Stimulated activated naive B cell treated with anti-CD40 and anti-IgM and Interleukin-4, amounts not matched to agents 10 μg/mL and 1 μg/mL and 100 μg/mL, for 72 hours (primary cell): ENCODE measurements at regions not wholly inside any gene's neighbourhood (a gene's known extent, or its start where the extent isn't known, plus 50 kb on each side); places are given as distances from the start of the nearest gene placed in this dataset.
A peak's percentile ranks its signal among the peaks of the same experiment; 100 is the strongest.

ENCODE experiments used
- ATAC-seq, 2 donors: fragments of 150-1000 bp; cut with Tn5 transposase; replicated peaks; 2 replicates each; pipeline ENCODE4 v1.10.0; 2021; ENCODE audit warnings: moderate library complexity in 1 of 2
- DNase-seq: peaks from one replicate; pipeline ENCODE4 v3.0.0; 2021
- H3K27ac Mint-ChIP-seq: one replicate; pipeline ENCODE4 v1.8.0; 2022; ENCODE audit warnings: mild to moderate bottlenecking, mixed read lengths
- H3K27me3 Mint-ChIP-seq, 2 donors: one replicate each; pipeline ENCODE4 v1.8.0; 2022; ENCODE audit warnings: mixed read lengths in 2 of 2
- H3K36me3 Mint-ChIP-seq, 2 donors: one replicate each; pipeline ENCODE4 v1.8.0; 2022; ENCODE audit warnings: mixed read lengths in 2 of 2, mild to moderate bottlenecking in 1 of 2
- H3K4me1 Mint-ChIP-seq, 2 donors: one replicate each; pipeline ENCODE4 v1.8.0; 2022; ENCODE audit warnings: mixed read lengths in 2 of 2, mild to moderate bottlenecking in 1 of 2
- H3K4me3 Mint-ChIP-seq, 2 donors: one replicate each; pipeline ENCODE4 v1.8.0; 2022; ENCODE audit warnings: mild to moderate bottlenecking in 2 of 2, mixed read lengths in 2 of 2, moderate library complexity in 1 of 2
- H3K9me3 Mint-ChIP-seq, 2 donors: one replicate each; pipeline ENCODE4 v1.8.0; 2022; ENCODE audit warnings: mixed read lengths in 2 of 2, mild to moderate bottlenecking in 1 of 2

- no peak overlapping the region for H3K4me3 Mint-ChIP-seq
- H3K4me1 Mint-ChIP-seq: no peaks in the 10 kb centered on the region
- no peak for ATAC-seq
- H3K27me3 Mint-ChIP-seq: no peaks in the 10 kb centered on the region
- H3K27ac Mint-ChIP-seq: no peak overlapping the region
- H3K9me3 Mint-ChIP-seq: no peaks in the 10 kb centered on the region
- no peaks in the 10 kb centered on the region for H3K36me3 Mint-ChIP-seq
- DNase-seq: no peak
These were observed 1251.0 kb downstream of the PCDH17 start for GRCh38 chr13:58882516-58882915.

- no peak overlapping the region for H3K27ac Mint-ChIP-seq
These were observed 1251.9 kb downstream of the PCDH17 start for GRCh38 chr13:58883405-58883804.

GRCh38 chr13:58884353-58885209 is 1253.0 kb downstream of the PCDH17 start:
- Mint-ChIP-seq H3K36me3 (no peaks in the 10 kb centered on the region), H3K9me3 (no peaks in the 10 kb centered on the region), H3K27me3 (no peaks in the 10 kb centered on the region), H3K4me3 (no peak overlapping the region), H3K4me1 (no peaks in the 10 kb centered on the region), H3K27ac (no peak overlapping the region)
- ATAC-seq: no peak
- DNase-seq: no peak

More at GRCh38 chr13:58883405-58883804, 1251.9 kb downstream of the PCDH17 start:
- DNase-seq (no peak), ATAC-seq (no peak)
- H3K4me3 Mint-ChIP-seq: no peak overlapping the region
- H3K4me1 Mint-ChIP-seq: no peaks in the 10 kb centered on the region
- no peaks in the 10 kb centered on the region for H3K36me3 Mint-ChIP-seq
- H3K27me3 Mint-ChIP-seq: no peaks in the 10 kb centered on the region
- no peaks in the 10 kb centered on the region for H3K9me3 Mint-ChIP-seq

GRCh38 chr13:58889474-58889873 is 1257.9 kb downstream of the PCDH17 start:
- no peak overlapping the region for H3K4me3 Mint-ChIP-seq
- no peaks in the 10 kb centered on the region for H3K27me3 Mint-ChIP-seq
- H3K27ac Mint-ChIP-seq: no peak overlapping the region
- H3K4me1 Mint-ChIP-seq: no peaks in the 10 kb centered on the region
- ATAC-seq (no peak), DNase-seq (no peak)
- H3K9me3 Mint-ChIP-seq: peaks cover 0 to 2% of the 10 kb centered on the region in 2 donors
- H3K36me3 Mint-ChIP-seq: no peaks in the 10 kb centered on the region

GRCh38 chr13:58893396-58893795 is 1261.9 kb downstream of the PCDH17 start:
- DNase-seq: no peak
- H3K27me3 Mint-ChIP-seq: no peaks in the 10 kb centered on the region
- no peaks in the 10 kb centered on the region for H3K36me3 Mint-ChIP-seq
- H3K9me3 Mint-ChIP-seq: peaks cover 0 to 2% of the 10 kb centered on the region in 2 donors
- ATAC-seq: no peak
- H3K4me3 Mint-ChIP-seq: no peak overlapping the region
- no peaks in the 10 kb centered on the region for H3K4me1 Mint-ChIP-seq
- no peak overlapping the region for H3K27ac Mint-ChIP-seq

GRCh38 chr13:58906329-58907007 is 1257.3 kb downstream of the DIAPH3 start:
- Mint-ChIP-seq H3K27me3 (peaks cover 0 to 5% of the 10 kb centered on the region in 2 donors), H3K9me3 (peaks cover 0 to 3% of the 10 kb centered on the region in 2 donors), H3K27ac (no peak overlapping the region), H3K4me3 (no peak overlapping the region), H3K4me1 (no peaks in the 10 kb centered on the region), H3K36me3 (no peaks in the 10 kb centered on the region)
- DNase-seq: no peak
- ATAC-seq: peak in 1 of 2 donors; percentile 19

- H3K4me3 Mint-ChIP-seq: no peak overlapping the region
- ATAC-seq (no peak), DNase-seq (no peak)
- H3K4me1 Mint-ChIP-seq: no peaks in the 10 kb centered on the region
- no peak overlapping the region for H3K27ac Mint-ChIP-seq
- H3K27me3 Mint-ChIP-seq: peaks cover 0 to 5% of the 10 kb centered on the region in 2 donors
- peaks cover 0 to 3% of the 10 kb centered on the region in 2 donors for H3K9me3 Mint-ChIP-seq
- no peaks in the 10 kb centered on the region for H3K36me3 Mint-ChIP-seq
These were observed 1256.4 kb downstream of the DIAPH3 start for GRCh38 chr13:58907347-58907746.

GRCh38 chr13:58908019-58908679 is 1255.6 kb downstream of the DIAPH3 start:
- H3K9me3 Mint-ChIP-seq: peaks cover 0 to 2% of the 10 kb centered on the region in 2 donors
- H3K4me1 Mint-ChIP-seq: no peaks in the 10 kb centered on the region
- ATAC-seq (no peak), DNase-seq (no peak)
- H3K27me3 Mint-ChIP-seq: peaks cover 0 to 5% of the 10 kb centered on the region in 2 donors
- no peaks in the 10 kb centered on the region for H3K36me3 Mint-ChIP-seq
- no peak overlapping the region for H3K27ac Mint-ChIP-seq
- H3K4me3 Mint-ChIP-seq: no peak overlapping the region

GRCh38 chr13:58919551-58919950 is 1244.2 kb downstream of the DIAPH3 start:
- Mint-ChIP-seq H3K4me1 (no peaks in the 10 kb centered on the region), H3K27me3 (no peaks in the 10 kb centered on the region), H3K27ac (no peak overlapping the region), H3K4me3 (no peak overlapping the region), H3K9me3 (no peaks in the 10 kb centered on the region), H3K36me3 (no peaks in the 10 kb centered on the region)
- ATAC-seq (no peak), DNase-seq (no peak)

- no peaks in the 10 kb centered on the region for H3K27me3 Mint-ChIP-seq
- no peak overlapping the region for H3K27ac Mint-ChIP-seq
- DNase-seq: no peak
- H3K9me3 Mint-ChIP-seq: no peaks in the 10 kb centered on the region
- no peak overlapping the region for H3K4me3 Mint-ChIP-seq
- ATAC-seq: no peak
- no peaks in the 10 kb centered on the region for H3K36me3 Mint-ChIP-seq
- no peaks in the 10 kb centered on the region for H3K4me1 Mint-ChIP-seq
These were observed 1242.6 kb downstream of the DIAPH3 start for GRCh38 chr13:58921129-58921528.

GRCh38 chr13:58926858-58927257 is 1236.9 kb downstream of the DIAPH3 start:
- Mint-ChIP-seq H3K36me3 (no peaks in the 10 kb centered on the region), H3K27me3 (no peaks in the 10 kb centered on the region), H3K27ac (no peak overlapping the region), H3K4me1 (no peaks in the 10 kb centered on the region), H3K4me3 (no peak overlapping the region), H3K9me3 (peaks cover 0 to 3% of the 10 kb centered on the region in 2 donors)
- DNase-seq (no peak), ATAC-seq (no peak)

GRCh38 chr13:58933475-58933874 is 1230.3 kb downstream of the DIAPH3 start:
- Mint-ChIP-seq H3K36me3 (no peaks in the 10 kb centered on the region), H3K4me1 (no peaks in the 10 kb centered on the region), H3K4me3 (no peak overlapping the region), H3K9me3 (no peaks in the 10 kb centered on the region), H3K27me3 (no peaks in the 10 kb centered on the region), H3K27ac (no peak overlapping the region)
- ATAC-seq (no peak), DNase-seq (no peak)

GRCh38 chr13:58935689-58936088 is 1228.0 kb downstream of the DIAPH3 start:
- H3K4me1 Mint-ChIP-seq: no peaks in the 10 kb centered on the region
- H3K4me3 Mint-ChIP-seq: no peak overlapping the region
- no peaks in the 10 kb centered on the region for H3K27me3 Mint-ChIP-seq
- H3K27ac Mint-ChIP-seq: no peak overlapping the region
- H3K36me3 Mint-ChIP-seq: no peaks in the 10 kb centered on the region
- DNase-seq (no peak), ATAC-seq (no peak)
- no peaks in the 10 kb centered on the region for H3K9me3 Mint-ChIP-seq

- DNase-seq (no peak), ATAC-seq (no peak)
- Mint-ChIP-seq H3K9me3 (peaks cover 13 to 16% of the 10 kb centered on the region in 2 donors), H3K27me3 (peaks cover 3 to 8% of the 10 kb centered on the region in 2 donors), H3K27ac (no peak overlapping the region), H3K36me3 (no peaks in the 10 kb centered on the region), H3K4me1 (peaks cover 0 to 5% of the 10 kb centered on the region in 2 donors), H3K4me3 (no peak overlapping the region)
These were observed 1217.5 kb downstream of the DIAPH3 start for GRCh38 chr13:58946274-58946673.
